TTC549 (cell line): ENCODE measurements at regions not wholly inside any gene's neighbourhood (a gene's known extent, or its start where the extent isn't known, plus 50 kb on each side); places are given as distances from the start of the nearest gene placed in this dataset.

Source experiments
- FAIRE-seq: peaks from 2 replicates; lab custom pipeline; 2012; peaks lifted over from hg19 to GRCh38; lab: Jason Lieb, UNC

DNA sequence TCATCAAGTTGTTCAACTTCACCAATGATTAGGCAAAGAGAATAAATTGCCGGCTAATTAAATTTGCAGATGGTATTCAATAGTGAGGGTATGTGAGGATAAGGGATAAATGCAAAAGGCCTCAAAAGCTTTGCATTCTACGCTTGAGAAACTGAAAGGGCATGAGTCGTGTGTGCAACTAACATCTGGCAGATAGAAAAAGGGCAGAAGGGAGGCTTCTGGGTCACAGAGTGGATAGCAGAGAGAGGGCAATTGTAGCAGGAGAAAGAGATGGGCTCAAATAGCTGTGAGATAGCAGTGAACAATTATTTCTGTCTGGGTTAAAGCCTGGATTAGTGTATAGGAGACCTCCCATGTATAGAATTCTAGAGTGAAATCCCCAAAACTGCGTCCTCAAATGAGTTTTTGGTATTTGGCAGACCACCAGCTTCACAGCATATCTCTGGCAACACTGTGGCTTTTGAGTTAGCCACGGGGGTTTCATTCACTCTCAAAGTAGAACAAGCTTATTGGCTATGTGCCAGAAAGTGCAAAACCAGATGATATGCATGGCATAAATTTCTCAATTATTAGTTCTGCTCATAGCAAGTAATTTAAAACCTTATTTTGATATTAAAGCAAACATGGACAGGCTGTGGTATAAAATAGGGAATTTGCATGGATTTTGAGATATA, 586.3 kb downstream of the BRINP1 start:
- no peak for FAIRE-seq

DNA sequence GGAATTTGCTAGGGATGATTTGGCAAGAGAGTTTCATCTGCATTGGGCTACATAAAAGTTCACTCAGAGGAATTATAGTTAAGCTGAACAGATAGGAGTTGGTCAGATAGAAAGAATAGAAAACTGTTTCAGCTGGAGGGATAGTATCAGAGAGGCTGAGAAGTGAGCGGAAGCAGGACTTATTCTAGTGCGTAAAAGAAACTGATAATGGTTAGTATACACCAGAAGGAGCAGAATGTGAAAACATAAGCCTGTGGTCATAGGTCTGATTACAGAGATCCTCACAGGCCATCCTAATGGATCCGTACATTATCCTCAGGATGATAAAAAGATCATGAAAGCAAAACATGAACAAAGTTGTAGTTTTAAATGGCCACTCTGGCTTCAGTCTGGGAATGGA, 585.2 kb downstream of the BRINP1 start:
- no peak for FAIRE-seq

DNA sequence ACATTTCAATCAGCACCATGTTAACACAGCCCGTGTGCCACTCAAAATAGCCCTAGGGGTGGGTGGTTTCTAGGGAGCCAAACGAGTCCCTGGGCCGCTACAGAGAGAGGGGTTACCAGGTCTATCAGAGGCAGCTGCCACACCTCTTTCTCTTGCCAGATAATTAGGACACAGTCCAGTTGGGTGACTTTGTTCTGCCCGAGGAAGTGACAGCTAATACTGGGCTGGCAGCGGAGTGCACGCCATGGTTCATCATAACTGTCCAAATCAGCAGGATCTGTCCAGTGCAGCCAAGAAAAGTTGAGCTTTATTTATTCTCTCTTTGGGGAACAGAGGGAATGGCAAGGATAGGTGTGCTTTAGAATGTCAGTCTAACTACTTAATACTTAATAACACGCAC, 583.8 kb downstream of the BRINP1 start:
- no peak for FAIRE-seq

DNA sequence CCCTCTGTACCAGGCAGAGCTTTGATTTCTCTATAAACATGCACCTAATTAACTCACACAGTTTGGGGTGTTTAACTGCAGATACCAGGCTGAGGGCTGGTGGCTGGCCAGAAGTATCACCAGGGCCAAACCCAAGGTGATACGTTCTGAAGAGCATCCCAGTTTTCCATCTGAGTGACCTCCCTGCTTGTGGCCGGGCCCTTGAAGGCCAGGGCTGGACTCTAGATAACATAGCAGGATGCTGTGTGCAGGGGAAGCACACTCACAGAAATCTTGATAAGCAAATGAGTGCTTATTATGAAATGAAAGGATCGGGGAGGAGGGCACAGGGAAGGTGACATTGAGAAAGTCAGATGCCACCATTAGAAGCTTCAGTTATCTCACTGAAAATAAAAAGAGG, 582.4 kb downstream of the BRINP1 start:
- no peak for FAIRE-seq

DNA sequence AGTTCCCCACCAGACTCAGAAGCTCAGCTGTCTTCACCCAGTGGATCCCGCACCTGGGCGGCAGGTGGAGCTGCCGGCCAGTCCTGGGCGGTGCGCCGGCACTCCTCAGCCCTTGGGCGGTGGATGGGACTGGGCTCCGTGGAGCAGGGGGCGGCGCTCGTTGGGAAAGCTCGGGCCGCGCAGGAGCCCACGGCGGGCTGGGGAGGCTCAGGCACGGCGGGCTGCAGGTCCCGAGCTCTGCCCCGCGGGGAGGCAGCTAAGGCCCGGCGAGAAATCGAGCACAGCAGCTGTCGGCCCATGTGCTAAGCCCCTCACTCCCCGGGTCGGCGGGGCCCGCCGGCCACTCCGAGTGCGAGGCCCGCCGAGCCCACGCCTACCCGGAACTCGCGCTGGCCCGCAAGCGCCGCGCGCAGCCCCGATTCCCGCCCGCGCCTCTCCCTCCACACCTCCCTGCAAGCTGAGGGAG, 560.0 kb downstream of the BRINP1 start:
- FAIRE-seq: no peak

DNA sequence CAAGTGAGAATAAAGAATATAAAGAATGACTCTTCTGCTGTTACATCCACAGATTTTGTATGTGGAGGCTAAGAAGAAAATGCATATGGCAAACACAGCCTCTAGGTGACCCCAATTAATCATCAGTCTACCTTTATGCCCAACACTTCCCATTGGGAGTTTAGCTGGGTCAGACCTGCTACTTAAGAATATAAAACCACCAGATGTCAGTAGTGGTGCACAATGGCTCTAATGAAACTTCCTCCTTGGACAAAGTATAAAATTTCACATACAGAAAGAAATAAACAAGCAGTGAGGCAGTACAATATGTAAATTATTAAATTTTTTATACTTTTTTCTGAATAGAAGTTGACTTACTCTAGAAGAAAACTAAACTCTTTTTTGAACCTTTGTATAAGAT, 539.9 kb downstream of the BRINP1 start:
- FAIRE-seq: no peak

DNA sequence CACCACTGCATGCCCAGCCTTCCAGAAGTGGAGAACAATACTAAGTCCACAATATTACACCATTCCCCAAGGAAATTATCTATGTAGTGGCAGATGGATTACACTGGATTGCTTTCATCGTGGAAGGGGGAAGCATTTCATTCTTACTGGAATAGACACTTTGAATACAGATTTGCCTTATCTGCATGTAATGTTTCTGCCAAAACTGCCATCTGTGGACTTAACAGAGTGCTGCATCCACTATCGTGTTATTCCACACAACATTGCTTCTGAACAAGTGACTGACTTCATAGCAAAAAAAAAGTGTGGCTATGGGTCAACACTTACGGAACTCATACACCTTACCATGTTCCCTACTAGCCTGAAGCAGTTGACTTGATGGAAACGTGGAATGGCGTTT, 536.9 kb downstream of the BRINP1 start:
- no peak for FAIRE-seq

DNA sequence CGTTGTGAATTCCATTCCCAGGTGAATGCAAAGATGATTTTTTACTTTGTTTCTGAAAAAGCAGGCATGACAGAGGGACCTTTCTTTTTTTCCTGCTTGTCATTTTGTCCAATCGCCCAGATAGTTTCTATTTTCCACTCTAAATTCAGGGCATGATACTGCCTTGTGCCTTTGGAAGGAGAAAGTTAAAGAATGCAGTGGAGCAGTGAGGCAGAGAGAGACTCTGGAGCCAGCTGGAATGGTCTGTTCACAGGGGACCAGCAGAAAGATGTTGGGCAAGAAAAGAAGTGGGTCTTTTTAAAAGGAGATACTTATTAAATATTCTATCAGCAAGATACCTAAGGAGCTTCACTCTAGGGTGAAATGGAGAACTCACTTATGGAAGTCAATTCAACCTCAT, 532.3 kb downstream of the BRINP1 start:
- FAIRE-seq: no peak

DNA sequence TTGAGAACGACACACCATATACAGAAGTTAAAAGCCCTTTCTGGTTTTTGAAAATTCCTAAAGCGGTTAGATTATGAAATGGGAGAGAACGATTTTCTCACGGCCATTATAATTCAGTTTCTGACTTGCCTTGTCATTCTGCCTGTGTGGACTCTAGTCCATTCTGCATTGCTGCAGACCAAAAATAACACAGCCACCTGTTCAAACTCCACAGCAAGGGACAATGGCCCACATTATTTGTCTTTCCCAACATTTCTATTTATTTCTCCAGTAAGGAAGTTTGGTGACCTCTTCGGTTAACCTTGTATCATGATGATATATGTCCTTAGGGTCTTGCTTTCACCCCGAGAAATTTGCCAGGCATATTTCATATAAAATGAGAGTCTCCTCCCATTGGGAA, 497.7 kb downstream of the BRINP1 start:
- FAIRE-seq: no peak

GRCh38 chr9:118882684-118883083, 486.6 kb downstream of the BRINP1 start:
- FAIRE-seq: no peak

GRCh38 chr9:118883411-118883810, 485.8 kb downstream of the BRINP1 start:
- no peak for FAIRE-seq

DNA sequence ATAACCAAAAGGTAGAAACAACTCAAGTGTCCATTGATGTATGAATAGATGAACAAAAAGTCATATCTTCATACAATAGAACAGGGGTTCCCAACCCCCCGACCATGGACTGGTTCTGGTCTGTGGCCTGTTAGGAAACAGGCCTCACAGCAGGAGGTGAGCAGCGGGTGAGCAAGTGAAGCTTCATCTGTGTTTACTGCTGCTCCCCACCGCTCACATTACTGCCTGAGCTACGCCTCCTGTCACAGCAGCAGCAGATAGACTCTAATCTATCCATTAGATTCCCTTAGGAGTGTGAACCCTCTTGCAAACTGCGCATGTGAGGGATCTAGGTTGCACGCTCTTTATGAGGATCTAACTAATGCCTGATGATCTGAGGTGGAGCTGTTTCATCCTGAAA, 478.0 kb downstream of the BRINP1 start:
- FAIRE-seq: no peak

- peak; percentile 97 for FAIRE-seq
Observed at GRCh38 chr9:118896324-118897000, 472.8 kb downstream of the BRINP1 start.

DNA sequence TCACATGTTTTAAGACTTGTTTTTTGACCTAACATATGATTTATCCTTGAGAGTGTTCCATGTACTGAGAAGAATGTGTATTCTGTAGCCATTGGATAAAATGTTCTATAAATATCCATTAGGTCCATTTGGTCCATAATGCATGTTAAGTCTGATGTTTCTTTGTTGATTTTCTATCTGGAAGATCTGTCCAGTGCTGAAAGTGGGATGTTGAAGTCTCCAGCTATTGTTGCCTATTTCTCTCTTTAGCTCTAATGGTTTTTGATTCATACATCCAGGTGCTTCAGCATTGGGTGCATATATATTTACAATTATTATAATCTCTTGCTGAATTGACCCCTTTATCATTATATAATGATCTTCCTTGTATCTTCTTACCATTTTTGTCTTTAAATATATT, 451.1 kb downstream of the BRINP1 start:
- no peak for FAIRE-seq

GRCh38 chr9:118928722-118929121, 440.5 kb downstream of the BRINP1 start:
- FAIRE-seq: no peak

GRCh38 chr9:118929287-118929686, 439.9 kb downstream of the BRINP1 start:
- no peak for FAIRE-seq

- FAIRE-seq: no peak
Observed at GRCh38 chr9:118931941-118932340, 437.3 kb downstream of the BRINP1 start.

DNA sequence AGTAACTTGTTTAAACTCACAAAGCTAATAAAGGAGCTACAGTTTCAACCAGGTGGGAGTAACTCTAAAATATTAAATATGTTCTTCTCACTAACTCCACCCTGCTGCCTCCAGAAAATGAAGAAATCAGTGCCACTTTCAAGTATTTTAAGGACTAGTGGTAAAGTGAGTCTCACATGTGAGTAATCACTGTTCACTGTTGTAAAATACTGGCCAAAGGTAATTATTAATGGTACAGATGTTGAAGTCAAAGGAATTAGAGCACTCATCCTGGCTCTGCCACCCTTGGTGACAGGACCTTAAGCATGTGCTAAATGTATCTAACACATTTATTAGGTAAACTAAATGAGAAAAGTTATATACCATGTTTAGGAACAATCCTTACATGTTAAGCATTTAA, 430.7 kb downstream of the BRINP1 start:
- FAIRE-seq: no peak

DNA sequence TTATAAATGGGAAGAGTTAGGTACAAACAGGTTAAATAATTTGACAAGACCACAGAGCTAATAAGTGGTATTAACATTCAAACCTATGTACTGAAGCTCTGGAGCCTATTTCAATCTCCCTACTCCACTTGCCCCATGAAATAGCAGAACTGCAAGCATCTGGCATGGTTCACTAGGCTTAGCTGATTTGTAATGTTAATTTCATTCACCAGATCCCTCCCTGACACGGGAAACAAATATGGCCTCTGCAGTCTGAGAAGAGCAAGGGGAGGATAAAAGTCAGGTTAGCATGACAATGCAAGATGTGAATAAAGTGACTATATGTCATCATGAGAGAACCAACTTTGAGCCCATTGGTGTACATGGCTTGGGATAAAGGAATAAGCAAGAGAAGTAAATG, 428.8 kb downstream of the BRINP1 start:
- FAIRE-seq: no peak

DNA sequence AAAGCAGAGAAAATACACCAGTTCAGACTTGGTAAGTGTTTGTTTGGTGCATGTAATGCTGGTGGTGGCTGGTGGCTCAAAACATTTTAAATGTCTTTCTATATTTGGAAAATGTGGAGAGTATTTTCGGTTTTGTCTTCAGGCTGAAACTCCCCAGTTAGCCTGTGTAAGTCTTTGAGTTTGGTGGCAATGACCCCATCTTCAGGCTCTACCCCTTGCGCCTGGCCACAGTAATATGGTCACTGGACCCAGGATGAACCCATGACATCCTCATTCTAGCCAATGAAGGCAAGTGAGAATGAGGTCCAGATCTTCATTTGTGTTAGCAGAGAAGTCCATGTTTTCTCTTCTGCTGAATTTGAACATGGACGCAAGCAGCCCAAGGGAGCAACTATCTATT, 422.6 kb downstream of the BRINP1 start:
- no peak for FAIRE-seq

DNA sequence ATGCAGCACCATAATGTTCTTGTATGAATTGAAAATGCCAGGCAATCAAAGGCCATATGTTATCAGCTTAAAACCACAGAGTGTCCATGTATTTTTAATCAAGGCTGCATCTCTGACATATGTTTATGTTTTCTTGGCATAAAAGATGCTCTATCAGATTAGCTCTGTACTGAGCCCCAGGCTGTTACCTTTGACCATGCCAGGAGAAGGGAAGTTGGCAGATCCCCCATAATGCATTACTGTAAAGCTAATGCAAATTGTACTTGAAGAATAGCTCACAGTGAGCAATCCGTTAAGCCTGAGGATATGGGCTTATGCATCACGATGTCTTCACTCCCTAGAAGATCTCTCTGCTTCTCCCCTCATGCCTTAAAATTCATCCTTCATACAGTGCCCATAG, 414.4 kb downstream of the BRINP1 start:
- no peak for FAIRE-seq

- FAIRE-seq: no peak
Observed at GRCh38 chr9:118957585-118957984, 411.6 kb downstream of the BRINP1 start.

- FAIRE-seq: no peak
Observed at GRCh38 chr9:118959366-118959765, 409.9 kb downstream of the BRINP1 start.

- FAIRE-seq: no peak
Observed at GRCh38 chr9:118961857-118962256, 407.4 kb downstream of the BRINP1 start.
